HepG2 (cell line): ENCODE measurements at regions not wholly inside any gene's neighbourhood (a gene's known extent, or its start where the extent isn't known, plus 50 kb on each side); places are given as distances from the start of the nearest gene placed in this dataset.

Source experiments
- ATAC-seq: fragments of 200-7000 bp; cut with Tn5 transposase; 3 replicates; pipeline ENCODE4 v1.9.1; 2020; ENCODE audit warnings: mild to moderate bottlenecking, moderate library complexity
- BruUV-seq: library from RNA; stranded (reverse); fragments of 400-500 nt; replicated peaks from 2 replicates; lab custom pipeline; 2021; lab: Mats Ljungman, UMichigan
- CTCF ChIA-PET: fragments of 300-600 bp; formaldehyde crosslinking; extraction: SDS; loops from one replicate; lab custom pipeline; 2021; ENCODE audit warnings: low total read pairs, inconsistent platforms, low intra/inter-chr PET ratio; lab: Yijun Ruan, JAX
- POLR2A ChIA-PET: fragments of 350-600 bp; sonication (Branson Sonifier 250); formaldehyde crosslinking; loops from one replicate; lab custom pipeline; 2020; ENCODE audit warnings: antibody characterized with exemption, inconsistent platforms; lab: Yijun Ruan, JAX
- DNase-seq: peaks from one replicate; pipeline ENCODE4 v3.0.0-alpha.2; 2015; ENCODE audit warnings: low spot score
- FAIRE-seq: peaks from 3 replicates; lab custom pipeline; 2011; peaks lifted over from hg19 to GRCh38; lab: Jason Lieb, UNC
- H2AFZ ChIP-seq: one replicate; pipeline ENCODE4 v1.6.1; 2011; ENCODE audit warnings: low read length, inconsistent platforms
- H3K27ac ChIP-seq: fragments of 300-600 bp; 3 replicates; pipeline ENCODE4 v1.8.0; 2011; ENCODE audit warnings: mixed run types, mild to moderate bottlenecking, mixed read lengths, low read length, inconsistent platforms; ENCODE audit not compliant: insufficient read depth; ENCODE audit errors: extremely low read length
- H3K27me3 ChIP-seq, 2 experiments: fragments of 200-600 bp in 1 of 2; 2 replicates in 1 of 2; 3 replicates in 1 of 2; pipeline versions ENCODE4 v1.6.0 to v1.8.0; 2011; ENCODE audit warnings: low read length in 2 of 2, mild to moderate bottlenecking in 2 of 2, moderate library complexity in 2 of 2, inconsistent platforms in 1 of 2; ENCODE audit not compliant: insufficient read depth in 2 of 2, control insufficient read depth in 1 of 2
- H3K36me3 ChIP-seq, 2 experiments: fragments of 200-600 bp in 1 of 2; replicated peaks in 1 of 2; 2 replicates in 1 of 2; 3 replicates in 1 of 2; pipeline versions ENCODE4 v1.5.1 to v1.8.0; 2011; ENCODE audit warnings: low read length in 2 of 2, inconsistent platforms in 1 of 2; ENCODE audit not compliant: insufficient read depth in 2 of 2, control insufficient read depth in 1 of 2
- H3K4me1 ChIP-seq: 2 replicates; pipeline ENCODE4 v1.5.1; 2012; ENCODE audit warnings: low read length, inconsistent platforms; ENCODE audit not compliant: insufficient read depth
- H3K4me2 ChIP-seq: 2 replicates; pipeline ENCODE4 v1.6.0; 2011; ENCODE audit warnings: low read depth, low read length, inconsistent platforms
- H3K4me3 ChIP-seq, 3 experiments: fragments of 200-600 bp in 1 of 3; sonication (generic), shearing (Covaris generic) in 1 of 3; replicated peaks in 1 of 3; 2 replicates each; pipeline ENCODE4 v1.5.1; 2011 to 2016; ENCODE audit warnings: low read length in 3 of 3, inconsistent platforms in 2 of 3, low read depth in 2 of 3, mild to moderate bottlenecking in 2 of 3, control low read depth in 1 of 3, mixed read lengths in 1 of 3; ENCODE audit not compliant: insufficient read depth in 1 of 3
- H3K79me2 ChIP-seq: one replicate; pipeline ENCODE4 v1.6.1; 2011; ENCODE audit warnings: low read length, inconsistent platforms; ENCODE audit not compliant: insufficient read depth
- H3K9ac ChIP-seq: 2 replicates; pipeline ENCODE4 v1.6.0; 2011; ENCODE audit warnings: mild to moderate bottlenecking, low read depth, low read length, inconsistent platforms; ENCODE audit not compliant: insufficient read depth
- H3K9me3 ChIP-seq: 2 replicates; pipeline ENCODE4 v1.5.1; 2012; ENCODE audit warnings: mild to moderate bottlenecking, low read length
- H4K20me1 ChIP-seq: 2 replicates; pipeline ENCODE4 v1.6.0; 2011; ENCODE audit warnings: inconsistent platforms, mild to moderate bottlenecking, low read length, moderate library complexity; ENCODE audit not compliant: insufficient read depth
- ELF1 ChIP-seq: sonication (generic); formaldehyde crosslinking; IDR thresholded peaks from 2 replicates; pipeline ENCODE4 v1.4.0; 2020; ENCODE audit warnings: missing genetic modification reagents
- FOXC1 ChIP-seq: sonication (generic); formaldehyde crosslinking; IDR thresholded peaks from 2 replicates; pipeline ENCODE4 v1.8.0; 2022; ENCODE audit warnings: mild to moderate bottlenecking, missing genetic modification reagents, borderline replicate concordance
- HNF4G ChIP-seq, 2 experiments: sonication (generic) in 1 of 2; formaldehyde crosslinking in 1 of 2; IDR thresholded peaks; 2 replicates each; pipeline versions ENCODE4 v1.4.0 to v1.6.1; 2011 to 2020; ENCODE audit warnings: borderline replicate concordance in 2 of 2, low read depth in 2 of 2, mild to moderate bottlenecking in 2 of 2, low read length in 1 of 2, missing genetic modification reagents in 1 of 2, moderate library complexity in 1 of 2
- MLLT10 ChIP-seq: sonication (generic); formaldehyde crosslinking; IDR thresholded peaks from 2 replicates; pipeline ENCODE4 v1.4.0; 2020; ENCODE audit warnings: missing genetic modification reagents
- MTA1 ChIP-seq: sonication (generic); formaldehyde crosslinking; IDR thresholded peaks from 2 replicates; pipeline ENCODE4 v1.4.0; 2020; ENCODE audit warnings: missing genetic modification reagents, mild to moderate bottlenecking, borderline replicate concordance
- RFX3 ChIP-seq: IDR thresholded peaks from 2 replicates; pipeline ENCODE4 v1.6.1; 2016; ENCODE audit warnings: missing biosample characterization, missing genetic modification reagents
- RXRB ChIP-seq: IDR thresholded peaks from 2 replicates; pipeline ENCODE4 v1.6.1; 2016; ENCODE audit warnings: borderline replicate concordance, missing genetic modification reagents, missing compliant biosample characterization
- ZBTB34 ChIP-seq: sonication (generic); formaldehyde crosslinking; IDR thresholded peaks from 2 replicates; pipeline ENCODE4 v1.8.0; 2022; ENCODE audit warnings: mild to moderate bottlenecking, missing genetic modification reagents
- ZNF142 ChIP-seq: sonication (generic); formaldehyde crosslinking; IDR thresholded peaks from 2 replicates; pipeline ENCODE4 v1.4.0; 2020; ENCODE audit warnings: missing genetic modification reagents
- ZNF230 ChIP-seq: sonication (generic); formaldehyde crosslinking; IDR thresholded peaks from 2 replicates; pipeline ENCODE4 v1.4.0; 2020; ENCODE audit warnings: mild to moderate bottlenecking, missing genetic modification reagents
- ZNF572 ChIP-seq: sonication (generic); formaldehyde crosslinking; IDR thresholded peaks from 2 replicates; pipeline ENCODE4 v1.5.1; 2020; ENCODE audit warnings: mild to moderate bottlenecking, missing genetic modification reagents
- ZNF577 ChIP-seq: sonication (generic); formaldehyde crosslinking; IDR thresholded peaks from 2 replicates; pipeline ENCODE4 v1.4.0; 2020; ENCODE audit warnings: mild to moderate bottlenecking, low read depth, missing genetic modification reagents, borderline replicate concordance
- ZNF800 ChIP-seq: sonication (generic); formaldehyde crosslinking; IDR thresholded peaks from 2 replicates; pipeline ENCODE4 v1.4.0; 2020; ENCODE audit warnings: missing genetic modification reagents
- WGBS: methylation state at CpG from one replicate; pipeline ENCODE4 v1.1.6; 2017; ENCODE audit warnings: low lambda C conversion rate; 5-methylcytosine and 5-hydroxymethylcytosine counted together
- in situ Hi-C: cut with HindIII; loops from 2 replicates; pipeline ENCODE4 v1.10.0; 2017; ENCODE audit warnings: low pct_unique_long_range_greater_than_20kb; ENCODE audit not compliant: extremely low pct_ligation_motif_present
- intact Hi-C: fragments of 100-400 bp; cut with micrococcal nuclease; formaldehyde crosslinking; loops from one replicate; pipeline ENCODE4 v1.10.0; 2022; ENCODE audit not compliant: unreplicated experiment

GRCh38 chr3:73197187-73197586, 135.7 kb downstream of the EBLN2 start (continued):
- TF ChIP-seq ZNF572 (CRISPR knock-in tag) (no peak), ZNF230 (no peak)

GRCh38 chr3:73203101-73203500, 141.6 kb downstream of the EBLN2 start:
- no TSS peak for BruUV-seq
- H3K36me3 ChIP-seq, result no peaks in the 10 kb centered on the region
- no peak for TF ChIP-seq MTA1
- no peak for TF ChIP-seq ZNF142 (CRISPR knock-in tag)
- TF ChIP-seq ZBTB34 (CRISPR knock-in tag), result no peak
- TF ChIP-seq RXRB (CRISPR knock-in tag), result no peak
- TF ChIP-seq ZNF800 (CRISPR knock-in tag), result no peak
- no peak for TF ChIP-seq RFX3 (CRISPR knock-in tag)
- TF ChIP-seq FOXC1 (CRISPR knock-in tag), result no peak
- no peak for TF ChIP-seq ELF1 (CRISPR knock-in tag)
- no peak for TF ChIP-seq MLLT10
- TF ChIP-seq HNF4G (IDR thresholded peaks at IDR 0.05; ENCODE audit: borderline replicate concordance, low read depth, low read length), result no peak
- TF ChIP-seq HNF4G (CRISPR knock-in tag; IDR thresholded peaks at IDR 0.05; ENCODE audit: borderline replicate concordance, low read depth), result no peak
- no peak for TF ChIP-seq ZNF577 (CRISPR knock-in tag)
- TF ChIP-seq, all 625 proteins: peak for 0
- Histone ChIP-seq H2AFZ (no peak overlapping the region), H3K4me2 (no peak overlapping the region), H3K4me3 (no peak overlapping the region), H4K20me1 (no peaks in the 10 kb centered on the region), H3K27me3 (no peaks in the 10 kb centered on the region; a peak in 1 of 5 replicates), H3K79me2 (no peaks in the 10 kb centered on the region), H3K9me3 (no peaks in the 10 kb centered on the region), H3K9ac (no peak overlapping the region), H3K27ac (no peak overlapping the region), H3K4me1 (no peaks in the 10 kb centered on the region)
- DNase-seq, result no peak
- WGBS, result 0% methylated on average over 2 of the region's 2 CpGs
- ChIA-PET POLR2A (no interaction called here), CTCF (no interaction called here)
- no peak for FAIRE-seq
- in situ Hi-C loops, result no loop called here
- intact Hi-C loops, result no loop called here
- no peak for ATAC-seq
